Mesendoderm (in vitro differentiated cells): ENCODE measurements at regions not wholly inside any gene's neighbourhood (a gene's known extent, or its start where the extent isn't known, plus 50 kb on each side); places are given as distances from the start of the nearest gene placed in this dataset.

ENCODE experiments used
- DNase-seq: peaks from one replicate; pipeline ENCODE4 v3.0.0; 2013
- H2AK5ac ChIP-seq: 2 replicates; pipeline ENCODE4 v1.6.1; 2013; ENCODE audit warnings: low read length, inconsistent platforms
- H2BK120ac ChIP-seq: 2 replicates; pipeline ENCODE4 v1.6.1; 2013; ENCODE audit warnings: low read depth, mild to moderate bottlenecking, low read length, moderate library complexity, mixed read lengths
- H2BK15ac ChIP-seq: replicated peaks from 2 replicates; pipeline ENCODE4 v1.6.1; 2013; ENCODE audit warnings: low read depth, mild to moderate bottlenecking, moderate library complexity
- H2BK5ac ChIP-seq: 2 replicates; pipeline ENCODE4 v1.6.1; 2013; ENCODE audit warnings: low read length, inconsistent platforms
- H3K18ac ChIP-seq: 2 replicates; pipeline ENCODE4 v1.6.1; 2013; ENCODE audit warnings: mild to moderate bottlenecking, low read length, mixed read lengths
- H3K23ac ChIP-seq: one replicate; pipeline ENCODE4 v1.6.1; 2013; ENCODE audit warnings: low read length
- H3K27ac ChIP-seq: 2 replicates; pipeline ENCODE4 v1.5.1; 2013; ENCODE audit warnings: low read depth, mild to moderate bottlenecking, inconsistent platforms, low read length, moderate library complexity
- H3K27me3 ChIP-seq: 2 replicates; pipeline ENCODE4 v1.6.1; 2013; ENCODE audit warnings: low read length, control low read depth, mild to moderate bottlenecking, inconsistent platforms; ENCODE audit not compliant: insufficient read depth, poor library complexity
- H3K36me3 ChIP-seq: 2 replicates; pipeline ENCODE4 v1.6.1; 2013; ENCODE audit warnings: low read length, inconsistent platforms; ENCODE audit not compliant: control insufficient read depth, insufficient read depth
- H3K4ac ChIP-seq: one replicate; pipeline ENCODE4 v1.6.1; 2013; ENCODE audit warnings: low read depth, mild to moderate bottlenecking, low read length, moderate library complexity
- H3K4me1 ChIP-seq: 2 replicates; pipeline ENCODE4 v1.6.1; 2013; ENCODE audit warnings: low read depth, low read length, inconsistent platforms; ENCODE audit not compliant: control insufficient read depth
- H3K4me2 ChIP-seq: 2 replicates; pipeline ENCODE4 v1.6.1; 2013; ENCODE audit warnings: low read length
- H3K4me3 ChIP-seq: 2 replicates; pipeline ENCODE4 v1.5.1; 2013; ENCODE audit warnings: mild to moderate bottlenecking, low read length
- H3K56ac ChIP-seq: one replicate; pipeline ENCODE4 v1.6.1; 2013; ENCODE audit warnings: low read length
- H3K79me1 ChIP-seq: 2 replicates; pipeline ENCODE4 v1.6.1; 2013; ENCODE audit warnings: low read length, inconsistent platforms
- H3K79me2 ChIP-seq: 2 replicates; pipeline ENCODE4 v1.6.1; 2013; ENCODE audit warnings: mild to moderate bottlenecking, low read length; ENCODE audit not compliant: control insufficient read depth, insufficient read depth
- H3K9ac ChIP-seq: 2 replicates; pipeline ENCODE4 v1.6.1; 2013; ENCODE audit warnings: low read length, inconsistent platforms
- H4K5ac ChIP-seq: one replicate; pipeline ENCODE4 v1.6.1; 2013; ENCODE audit warnings: low read length
- H4K8ac ChIP-seq: one replicate; pipeline ENCODE4 v1.6.1; 2013; ENCODE audit warnings: low read depth, mild to moderate bottlenecking, control low read depth, low read length, moderate library complexity
- WGBS: extraction: QIAGEN DNeasy Blood & Tissue Kit; methylation state at CpG from one replicate; pipeline ENCODE4 v1.1.7; 2013; ENCODE audit warnings: low lambda C conversion rate, missing lambda C conversion rate; ENCODE audit not compliant: insufficient coverage; ENCODE audit errors: extremely low coverage; 5-methylcytosine and 5-hydroxymethylcytosine counted together

DNA sequence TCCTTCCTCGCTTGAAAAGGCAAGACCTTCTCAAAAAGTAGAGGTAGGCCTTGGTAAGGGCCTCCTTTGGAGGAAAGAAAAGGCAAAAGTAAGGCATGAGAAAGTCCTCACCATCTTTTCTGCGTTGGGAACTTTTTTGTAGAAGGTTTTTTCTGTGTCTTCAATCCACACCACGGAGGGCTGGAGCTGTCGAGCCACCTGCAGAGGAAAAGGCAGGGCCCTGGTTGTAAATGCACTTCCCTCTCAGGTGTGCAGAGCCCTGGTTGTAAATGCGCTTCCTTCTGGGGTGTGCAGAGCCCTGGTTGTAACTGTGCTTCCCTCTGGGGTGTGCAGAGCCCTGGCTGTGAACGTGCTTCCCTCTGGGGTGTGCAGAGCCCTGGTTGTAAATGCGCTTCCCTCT is 80.2 kb upstream of the ASB18 start:
- Histone ChIP-seq H3K4me2 (no peak overlapping the region), H3K27me3 (no peaks in the 10 kb centered on the region), H2AK5ac (no peak overlapping the region), H3K9ac (no peak overlapping the region), H4K5ac (no peak overlapping the region), H3K23ac (no peak overlapping the region), H3K79me2 (no peaks in the 10 kb centered on the region), H3K4me1 (no peaks in the 10 kb centered on the region), H2BK5ac (no peak overlapping the region), H2BK120ac (no peak overlapping the region), H3K79me1 (no peaks in the 10 kb centered on the region), H3K4ac (no peak overlapping the region), H3K27ac (no peak overlapping the region), H2BK15ac (no peak overlapping the region), H3K4me3 (no peak overlapping the region), H3K36me3 (no peaks in the 10 kb centered on the region), H4K8ac (no peak overlapping the region), H3K56ac (no peak overlapping the region), H3K18ac (no peak overlapping the region)
- no peak for DNase-seq
- WGBS = no CpG with 5 or more reads among the region's 7 CpGs

DNA sequence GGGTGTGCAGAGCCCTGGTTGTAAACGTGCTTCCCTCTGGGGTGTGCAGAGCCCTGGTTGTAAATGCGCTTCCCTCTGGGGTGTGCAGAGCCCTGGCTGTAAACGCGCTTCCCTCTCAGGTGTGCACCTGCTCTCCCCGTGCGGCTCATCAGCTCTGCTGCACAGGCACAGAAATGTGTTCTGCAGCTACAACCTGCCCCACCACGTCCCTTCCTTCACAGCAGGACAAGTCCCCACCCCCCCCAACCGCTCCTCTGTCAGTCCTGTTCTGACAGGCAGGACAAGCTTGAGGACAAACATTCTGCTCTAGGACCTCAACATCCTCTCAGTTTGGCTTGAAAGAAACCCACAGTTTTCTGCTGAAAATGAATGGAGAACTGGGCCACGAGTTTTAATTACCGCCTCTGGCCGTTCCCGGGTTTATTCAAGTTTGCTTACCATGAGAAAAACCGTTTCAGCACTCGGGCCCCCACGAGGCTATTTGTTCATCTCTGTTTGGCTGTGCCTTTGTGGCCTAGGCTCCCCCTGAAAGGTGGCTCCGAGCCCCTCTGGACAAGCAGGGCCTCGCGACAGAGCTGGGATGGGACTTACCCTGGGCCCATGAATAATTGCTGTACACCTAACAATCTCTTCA is 81.0 kb upstream of the ASB18 start:
- DNase-seq = no peak
- Histone ChIP-seq H3K4me3 (no peak overlapping the region), H3K9ac (no peak overlapping the region), H3K4me1 (no peaks in the 10 kb centered on the region), H3K36me3 (no peaks in the 10 kb centered on the region), H2BK120ac (no peak overlapping the region), H4K8ac (no peak overlapping the region), H3K23ac (no peak overlapping the region), H3K79me2 (no peaks in the 10 kb centered on the region), H4K5ac (no peak overlapping the region), H3K4me2 (no peak overlapping the region), H3K27me3 (no peaks in the 10 kb centered on the region), H3K79me1 (no peaks in the 10 kb centered on the region), H2BK15ac (no peak overlapping the region), H2BK5ac (no peak overlapping the region), H3K27ac (no peak overlapping the region), H3K4ac (no peak overlapping the region), H2AK5ac (no peak overlapping the region), H3K18ac (no peak overlapping the region), H3K56ac (no peak overlapping the region)
- no CpG with 5 or more reads among the region's 18 CpGs for WGBS

DNA sequence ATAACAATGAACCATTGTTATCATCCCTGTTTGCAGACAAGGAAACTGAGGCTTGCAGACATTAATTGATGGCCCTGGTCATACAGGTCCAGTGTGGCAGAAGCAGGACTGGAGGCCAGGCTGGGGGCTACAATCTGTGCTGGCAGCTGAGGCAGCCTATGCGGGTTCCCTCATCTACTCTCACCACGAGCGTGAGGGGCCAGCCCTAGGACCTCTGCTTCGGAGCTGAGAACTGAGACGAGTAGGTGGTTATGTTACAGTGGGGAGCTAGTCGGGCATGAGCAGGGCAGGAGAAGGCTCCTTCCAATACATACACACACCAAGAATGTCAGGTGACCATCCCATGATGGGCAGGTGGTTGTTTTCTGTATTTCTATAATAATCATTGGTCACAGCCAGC is 82.2 kb upstream of the ASB18 start:
- H3K9ac ChIP-seq = no peak overlapping the region
- no peak overlapping the region for H2BK5ac ChIP-seq
- no peak overlapping the region for H4K5ac ChIP-seq
- no peaks in the 10 kb centered on the region for H3K79me1 ChIP-seq
- no peak overlapping the region for H3K56ac ChIP-seq
- H3K27me3 ChIP-seq = no peaks in the 10 kb centered on the region
- H3K36me3 ChIP-seq = no peaks in the 10 kb centered on the region
- H2AK5ac ChIP-seq = no peak overlapping the region
- H2BK15ac ChIP-seq = no peak overlapping the region
- no peak overlapping the region for H2BK120ac ChIP-seq
- no peak overlapping the region for H3K23ac ChIP-seq
- DNase-seq = no peak
- H3K4ac ChIP-seq = no peak overlapping the region
- H4K8ac ChIP-seq = no peak overlapping the region
- H3K4me2 ChIP-seq = no peak overlapping the region
- WGBS = no CpG with 5 or more reads among the region's 6 CpGs
- no peaks in the 10 kb centered on the region for H3K79me2 ChIP-seq
- H3K18ac ChIP-seq = no peak overlapping the region
- no peak overlapping the region for H3K4me3 ChIP-seq
- H3K27ac ChIP-seq = no peak overlapping the region
- no peaks in the 10 kb centered on the region for H3K4me1 ChIP-seq

DNA sequence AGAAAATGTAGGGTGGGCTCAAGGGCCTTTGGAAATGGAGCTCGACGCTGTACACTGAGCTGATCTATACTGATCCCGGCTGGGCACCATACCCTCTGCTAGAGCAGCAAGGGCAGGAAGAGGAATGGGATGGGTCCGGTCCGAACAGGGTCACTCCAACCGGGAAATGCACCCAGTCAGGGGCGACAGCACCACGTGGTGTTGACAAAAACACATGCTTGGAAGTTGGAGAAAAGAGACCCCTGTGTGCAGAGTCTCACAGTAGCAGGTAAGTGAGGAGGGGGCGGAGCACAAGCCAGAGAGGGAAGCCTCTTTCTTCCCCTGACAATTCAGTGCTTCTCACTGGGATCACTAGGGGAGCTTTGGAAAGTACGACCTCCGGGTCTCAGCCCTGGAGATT is 84.1 kb upstream of the ASB18 start:
- no peaks in the 10 kb centered on the region for H3K79me2 ChIP-seq
- H2BK15ac ChIP-seq = no peak overlapping the region
- no CpG with 5 or more reads among the region's 11 CpGs for WGBS

DNA sequence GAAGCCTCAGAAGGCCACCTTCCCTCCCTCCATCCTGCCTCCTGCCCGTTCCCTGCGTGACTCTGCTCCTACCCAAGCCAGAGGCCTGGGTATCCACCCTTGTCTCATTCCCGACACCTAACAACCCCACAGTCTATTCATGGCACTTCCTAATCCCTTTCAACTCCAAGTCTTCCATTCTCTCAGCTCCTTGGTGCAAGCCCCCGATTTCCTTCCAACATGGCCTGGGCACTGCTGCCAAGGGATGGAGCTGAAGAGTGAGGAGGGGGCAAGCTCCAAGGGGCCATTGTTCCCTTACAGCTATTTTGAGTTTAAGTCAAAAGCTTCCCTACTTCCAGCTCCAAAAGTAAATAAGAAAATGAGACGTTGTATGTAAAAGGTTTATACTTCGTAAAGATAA is 84.8 kb upstream of the ASB18 start:
- no CpG with 5 or more reads among the region's 6 CpGs for WGBS
- Histone ChIP-seq H3K36me3 (no peaks in the 10 kb centered on the region), H3K4me3 (no peak overlapping the region), H3K9ac (no peak overlapping the region), H3K23ac (no peak overlapping the region), H3K79me1 (no peaks in the 10 kb centered on the region), H4K5ac (no peak overlapping the region), H3K27me3 (no peaks in the 10 kb centered on the region), H2AK5ac (no peak overlapping the region), H4K8ac (no peak overlapping the region), H3K56ac (no peak overlapping the region), H3K27ac (no peak overlapping the region), H3K18ac (no peak overlapping the region), H3K79me2 (no peaks in the 10 kb centered on the region), H3K4me2 (no peak overlapping the region), H3K4ac (no peak overlapping the region), H3K4me1 (no peaks in the 10 kb centered on the region), H2BK5ac (no peak overlapping the region), H2BK15ac (no peak overlapping the region), H2BK120ac (no peak overlapping the region)
- no peak for DNase-seq

More for the DNA sequence above, 84.1 kb upstream of the ASB18 start:
- H3K9ac ChIP-seq = no peak overlapping the region
- H3K36me3 ChIP-seq = no peaks in the 10 kb centered on the region
- no peak overlapping the region for H3K4me2 ChIP-seq
- H3K79me1 ChIP-seq = no peaks in the 10 kb centered on the region
- H3K27me3 ChIP-seq = no peaks in the 10 kb centered on the region
- H3K27ac ChIP-seq = no peak overlapping the region
- no peak overlapping the region for H3K4me3 ChIP-seq
- H3K18ac ChIP-seq = no peak overlapping the region
- no peak overlapping the region for H3K4ac ChIP-seq
- H2AK5ac ChIP-seq = no peak overlapping the region
- H2BK120ac ChIP-seq = no peak overlapping the region
- no peak for DNase-seq
- H3K23ac ChIP-seq = no peak overlapping the region
- no peak overlapping the region for H4K8ac ChIP-seq
- no peak overlapping the region for H4K5ac ChIP-seq
- H3K56ac ChIP-seq = no peak overlapping the region
- H3K4me1 ChIP-seq = no peaks in the 10 kb centered on the region
- H2BK5ac ChIP-seq = no peak overlapping the region

DNA sequence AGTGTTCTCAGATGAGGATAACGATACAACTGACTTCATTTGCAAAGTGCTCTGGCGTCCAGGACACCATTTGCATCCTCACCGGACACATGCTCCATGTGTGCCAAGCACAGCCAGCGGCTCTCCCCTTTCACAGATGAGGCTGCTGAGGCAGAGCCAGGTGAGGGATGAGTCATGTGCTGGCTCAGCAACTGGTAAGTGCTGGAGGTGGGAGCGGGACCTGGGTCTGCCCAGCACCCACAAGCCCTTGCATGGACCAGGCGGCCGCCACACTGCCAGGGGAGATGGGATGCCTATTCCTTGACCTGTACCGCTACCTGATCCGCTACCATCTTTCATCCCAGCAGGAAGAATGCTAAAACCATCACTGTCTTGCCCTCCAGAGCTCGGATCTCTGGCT is 86.2 kb upstream of the ASB18 start:
- Histone ChIP-seq H4K5ac (no peak overlapping the region), H3K36me3 (no peaks in the 10 kb centered on the region), H2BK5ac (no peak overlapping the region), H2AK5ac (no peak overlapping the region), H2BK15ac (no peak overlapping the region), H3K4me3 (no peak overlapping the region), H4K8ac (no peak overlapping the region), H3K79me2 (no peaks in the 10 kb centered on the region), H3K79me1 (no peaks in the 10 kb centered on the region), H3K27ac (no peak overlapping the region), H3K4ac (no peak overlapping the region), H3K4me2 (no peak overlapping the region), H3K27me3 (no peaks in the 10 kb centered on the region), H3K56ac (no peak overlapping the region), H3K4me1 (no peaks in the 10 kb centered on the region), H3K18ac (no peak overlapping the region), H3K9ac (no peak overlapping the region), H2BK120ac (no peak overlapping the region), H3K23ac (no peak overlapping the region)
- WGBS = no CpG with 5 or more reads among the region's 10 CpGs
- DNase-seq = no peak
